Testis (tissue), 2 donors: ENCODE measurements at regions not wholly inside any gene's neighbourhood (a gene's known extent, or its start where the extent isn't known, plus 50 kb on each side); places are given as distances from the start of the nearest gene placed in this dataset.

Experiments used
- CTCF ChIP-seq, 3 experiments: fragments of 450-650 bp in 2 of 3; fragments of 200-600 bp in 1 of 3; sonication (generic) in 1 of 3; IDR thresholded peaks; one replicate each; pipeline ENCODE4 v1.5.1; 2016 to 2019; ENCODE audit warnings: antibody characterized with exemption in 3 of 3, mild to moderate bottlenecking in 2 of 3, moderate library complexity in 1 of 3
- POLR2A ChIP-seq: fragments of 450-650 bp; IDR thresholded peaks from one replicate; pipeline ENCODE4 v1.6.1; 2017; ENCODE audit warnings: antibody characterized with exemption, mild to moderate bottlenecking, moderate library complexity

DNA sequence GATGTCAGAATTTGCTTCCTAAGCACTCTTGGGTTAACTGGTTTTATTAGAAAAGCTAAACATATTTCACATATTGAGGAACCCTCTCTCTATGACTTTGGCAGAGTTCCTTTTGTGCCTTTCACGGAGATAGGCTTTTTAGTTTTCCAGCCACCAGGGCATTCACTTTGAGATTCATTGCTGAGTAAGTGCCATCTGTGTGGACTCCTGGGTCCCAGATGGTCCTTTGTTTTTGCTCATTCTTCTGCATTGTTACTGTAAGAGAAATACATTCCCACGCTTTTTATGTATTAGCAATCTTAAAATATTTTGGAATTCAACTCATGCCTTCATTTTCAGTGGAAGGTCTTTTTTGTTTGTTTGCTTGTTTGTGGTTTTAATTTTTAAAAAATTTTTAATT lies 76.3 kb upstream of the PHACTR2 start:
- TF ChIP-seq CTCF (IDR thresholded peaks at IDR 0.05) (no peak), POLR2A (no peak)
